ENCODE measurements at regions not wholly inside any gene's neighbourhood (a gene's known extent, or its start where the extent isn't known, plus 50 kb on each side); places are given as distances from the start of the nearest gene placed in this dataset.

GRCh38 chr2:223369889-223370288, 232.3 kb downstream of the SCG2 start:
- Histone ChIP-seq H3K9me3 (ENCODE audit: control insufficient read depth in 1 of 2, insufficient read depth in 1 of 2, low read length in 2 of 2) (no peaks in the 10 kb centered on the region), H3K4me3 (ENCODE audit: low read length) (no peak overlapping the region), H3K27me3 (ENCODE audit: control insufficient read depth in 1 of 2, insufficient read depth in 2 of 2, low read length in 2 of 2) (no peaks in the 10 kb centered on the region), H3K36me3 (ENCODE audit: insufficient read depth, low read length) (no peaks in the 10 kb centered on the region), H3K4me1 (ENCODE audit: insufficient read depth, low read length) (no peaks in the 10 kb centered on the region), H3K27ac (ENCODE audit: low read depth in 1 of 2, low read length in 2 of 2) (no peak overlapping the region)
- DNase-seq (no peak), ATAC-seq (ENCODE audit: poor library complexity) (no peak)
- TF ChIP-seq CTCF (IDR thresholded peaks at IDR 0.05) = no peak
- no peaks in the 10 kb centered on the region for H3K27me3 Mint-ChIP-seq
- ChIA-PET POLR2A (no interaction called here), CTCF (no interaction called here)
- H3K36me3 Mint-ChIP-seq (ENCODE audit: low read depth) = no peaks in the 10 kb centered on the region
- no peak overlapping the region for H3K4me3 Mint-ChIP-seq
- H3K27ac Mint-ChIP-seq = no peak overlapping the region
- intact Hi-C loops (cut with DNase I, micrococcal nuclease) = no loop called here
- no peaks in the 10 kb centered on the region for H3K4me1 Mint-ChIP-seq (ENCODE audit: low read depth)
- H3K9me3 Mint-ChIP-seq = no peaks in the 10 kb centered on the region

GRCh38 chr2:223383315-223383714, 218.8 kb downstream of the SCG2 start:
- POLR2A ChIA-PET = no interaction called here
- Histone ChIP-seq H3K4me1 (ENCODE audit: insufficient read depth, low read length) (no peaks in the 10 kb centered on the region), H3K36me3 (ENCODE audit: insufficient read depth, low read length) (no peaks in the 10 kb centered on the region), H3K9me3 (ENCODE audit: control insufficient read depth in 1 of 2, insufficient read depth in 1 of 2, low read length in 2 of 2) (no peaks in the 10 kb centered on the region), H3K27ac (ENCODE audit: low read depth in 1 of 2, low read length in 2 of 2) (no peak overlapping the region), H3K27me3 (ENCODE audit: control insufficient read depth in 1 of 2, insufficient read depth in 2 of 2, low read length in 2 of 2) (no peaks in the 10 kb centered on the region), H3K4me3 (ENCODE audit: low read length) (no peak overlapping the region)
- intact Hi-C loops (cut with DNase I, micrococcal nuclease) = no loop called here
- CTCF ChIA-PET = no interaction called here
- no peaks in the 10 kb centered on the region for H3K9me3 Mint-ChIP-seq
- no peak for TF ChIP-seq CTCF (IDR thresholded peaks at IDR 0.05)
- H3K27ac Mint-ChIP-seq = no peak overlapping the region
- H3K4me3 Mint-ChIP-seq = no peak overlapping the region
- H3K27me3 Mint-ChIP-seq = no peaks in the 10 kb centered on the region
- ATAC-seq (ENCODE audit: poor library complexity) = no peak
- H3K36me3 Mint-ChIP-seq (ENCODE audit: low read depth) = no peaks in the 10 kb centered on the region
- H3K4me1 Mint-ChIP-seq (ENCODE audit: low read depth) = no peaks in the 10 kb centered on the region
- DNase-seq = no peak

GRCh38 chr2:223386189-223386588, 216.0 kb downstream of the SCG2 start:
- no peak overlapping the region for H3K27ac ChIP-seq (ENCODE audit: low read depth in 1 of 2, low read length in 2 of 2)
- Mint-ChIP-seq H3K27me3 (no peaks in the 10 kb centered on the region), H3K4me3 (no peak overlapping the region), H3K9me3 (no peaks in the 10 kb centered on the region), H3K27ac (no peak overlapping the region), H3K36me3 (ENCODE audit: low read depth) (no peaks in the 10 kb centered on the region), H3K4me1 (ENCODE audit: low read depth) (no peaks in the 10 kb centered on the region)
- H3K9me3 ChIP-seq (ENCODE audit: control insufficient read depth in 1 of 2, insufficient read depth in 1 of 2, low read length in 2 of 2) = no peaks in the 10 kb centered on the region
- no peaks in the 10 kb centered on the region for H3K27me3 ChIP-seq (ENCODE audit: control insufficient read depth in 1 of 2, insufficient read depth in 2 of 2, low read length in 2 of 2)
- H3K4me1 ChIP-seq (ENCODE audit: insufficient read depth, low read length) = no peaks in the 10 kb centered on the region
- CTCF ChIA-PET = no interaction called here
- intact Hi-C loops (cut with DNase I, micrococcal nuclease) = no loop called here
- no peaks in the 10 kb centered on the region for H3K36me3 ChIP-seq (ENCODE audit: insufficient read depth, low read length)
- POLR2A ChIA-PET = no interaction called here
- ATAC-seq (ENCODE audit: poor library complexity) (no peak), DNase-seq (no peak)
- H3K4me3 ChIP-seq (ENCODE audit: low read length) = no peak overlapping the region
- TF ChIP-seq CTCF (IDR thresholded peaks at IDR 0.05) = no peak

Data from CD4-positive, alpha-beta T cell (primary cell).